Mucosa of rectum (tissue), 2 donors: ENCODE measurements at regions not wholly inside any gene's neighbourhood (a gene's known extent, or its start where the extent isn't known, plus 50 kb on each side); places are given as distances from the start of the nearest gene placed in this dataset.

ENCODE experiments used
- H3K27ac ChIP-seq, 2 donors: one replicate each; pipeline ENCODE4 v1.7.0; 2013; ENCODE audit warnings: inconsistent platforms in 2 of 2, low read depth in 2 of 2, low read length in 2 of 2
- H3K27me3 ChIP-seq, 2 donors: one replicate each; pipeline ENCODE4 v1.7.0; 2013; ENCODE audit warnings: low read length in 2 of 2; ENCODE audit not compliant: control insufficient read depth in 2 of 2, insufficient read depth in 2 of 2
- H3K36me3 ChIP-seq, 2 donors: one replicate each; pipeline ENCODE4 v1.7.0; 2013; ENCODE audit warnings: low read length in 2 of 2; ENCODE audit not compliant: control insufficient read depth in 2 of 2, insufficient read depth in 2 of 2
- H3K4me1 ChIP-seq, 2 donors: one replicate each; pipeline ENCODE4 v1.7.0; 2013; ENCODE audit warnings: low read length in 2 of 2, mild to moderate bottlenecking in 1 of 2; ENCODE audit not compliant: control insufficient read depth in 2 of 2, insufficient read depth in 2 of 2
- H3K4me3 ChIP-seq, 2 donors: one replicate each; pipeline ENCODE4 v1.7.0; 2013; ENCODE audit warnings: low read length in 2 of 2
- H3K9ac ChIP-seq, 2 donors: one replicate each; pipeline ENCODE4 v1.7.0; 2013; ENCODE audit warnings: low read length in 2 of 2, low read depth in 1 of 2, mild to moderate bottlenecking in 1 of 2
- H3K9me3 ChIP-seq, 2 donors: one replicate each; pipeline ENCODE4 v1.7.0; 2013; ENCODE audit warnings: low read length in 2 of 2; ENCODE audit not compliant: control insufficient read depth in 2 of 2
- donor health status: healthy.
- donor health status: Normal muscosa, but diverticular disease.

DNA sequence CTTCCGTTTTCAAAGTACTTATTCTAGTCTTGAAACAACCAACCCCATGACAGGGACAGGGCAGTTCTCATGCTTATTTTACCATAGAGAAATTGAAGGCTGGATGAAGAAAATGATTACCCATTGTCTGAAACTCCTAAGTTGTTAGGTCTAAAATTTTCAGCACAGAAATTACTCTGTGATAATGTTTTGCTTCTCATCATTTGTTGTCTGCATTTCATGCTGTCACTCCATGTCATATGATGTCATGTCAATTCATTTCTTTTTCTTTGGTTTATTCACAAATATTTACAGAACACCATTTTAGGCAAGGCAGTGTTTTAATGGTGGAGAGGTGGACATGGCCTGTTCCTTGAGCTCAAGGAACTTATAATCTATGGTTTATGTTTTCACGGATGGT is 98.2 kb upstream of the RASGRP1 start:
- H3K4me1 ChIP-seq = no peaks in the 10 kb centered on the region

DNA sequence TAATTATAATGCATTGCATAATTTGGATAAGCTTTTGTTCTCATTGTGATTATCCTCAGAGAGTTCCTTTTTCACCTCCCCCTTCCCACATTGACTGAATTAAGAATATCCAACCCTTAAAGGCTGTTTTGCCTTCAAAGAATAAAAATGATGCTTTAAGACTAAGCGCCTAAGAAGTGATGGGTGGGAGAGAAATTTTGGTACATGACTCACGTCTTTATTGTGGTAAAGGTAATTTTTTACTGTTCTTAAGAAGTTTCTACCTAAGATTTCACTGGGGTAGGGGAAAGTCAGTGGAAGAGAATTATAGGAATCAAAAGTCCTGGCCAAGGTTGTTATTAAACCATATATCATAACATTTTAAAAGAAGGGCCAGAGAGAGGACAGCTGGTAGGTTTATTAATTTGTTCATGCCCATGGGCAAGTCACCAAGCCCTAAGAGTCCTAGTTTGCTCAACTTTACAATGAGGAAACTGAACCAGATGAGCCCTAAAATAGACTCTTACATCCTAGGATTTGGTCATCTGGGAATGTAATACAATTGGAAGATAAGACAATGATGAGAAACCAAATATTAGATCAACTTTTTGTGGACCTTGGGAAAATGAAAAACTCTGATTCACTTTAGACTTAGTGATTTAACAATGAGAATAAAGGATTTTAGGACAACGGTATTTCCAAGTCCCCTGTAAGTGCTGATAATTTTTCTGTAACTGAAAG is 101.1 kb upstream of the RASGRP1 start:
- H3K9me3 ChIP-seq = no peaks in the 10 kb centered on the region
- H3K36me3 ChIP-seq = no peaks in the 10 kb centered on the region
- H3K4me1 ChIP-seq = no peaks in the 10 kb centered on the region
- H3K27ac ChIP-seq = no peak overlapping the region
- H3K4me3 ChIP-seq = no peak overlapping the region
- H3K9ac ChIP-seq = no peak overlapping the region
- H3K27me3 ChIP-seq = no peaks in the 10 kb centered on the region

More for the DNA sequence above, 98.2 kb upstream of the RASGRP1 start:
- Histone ChIP-seq H3K9me3 (no peaks in the 10 kb centered on the region), H3K4me3 (no peak overlapping the region), H3K36me3 (no peaks in the 10 kb centered on the region), H3K9ac (no peak overlapping the region), H3K27ac (no peak overlapping the region), H3K27me3 (no peaks in the 10 kb centered on the region)

DNA sequence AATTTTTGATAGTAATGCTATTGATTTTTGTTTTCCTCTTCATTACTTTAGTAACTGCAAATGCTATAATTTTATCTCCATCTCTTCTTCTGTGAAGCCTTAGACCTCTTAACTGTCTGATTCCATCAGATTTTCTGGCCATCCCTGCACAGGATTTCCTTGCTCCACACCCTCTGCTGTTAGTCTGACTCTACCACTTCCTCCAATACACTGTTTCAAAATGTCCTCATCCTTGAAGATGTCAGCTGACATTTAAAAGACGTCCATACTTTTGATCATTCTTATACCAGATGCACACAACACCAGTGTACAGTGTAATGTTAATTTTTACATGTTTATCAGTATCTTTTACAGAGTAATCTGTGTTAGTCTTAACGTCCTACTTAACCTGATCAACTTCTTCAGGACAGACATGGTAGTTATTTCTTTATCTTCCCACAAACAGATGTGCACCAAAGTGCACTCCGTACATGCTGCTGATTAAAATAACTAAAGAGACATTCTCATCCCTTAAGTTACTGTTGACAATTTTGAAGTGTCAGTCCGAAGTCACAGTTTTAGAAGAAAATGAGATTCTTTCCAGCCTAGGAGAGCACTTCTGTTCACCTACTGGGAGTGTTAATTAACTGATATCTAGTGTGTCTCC is 102.4 kb upstream of the RASGRP1 start:
- Histone ChIP-seq H3K36me3 (no peaks in the 10 kb centered on the region), H3K27me3 (no peaks in the 10 kb centered on the region), H3K4me1 (no peaks in the 10 kb centered on the region), H3K27ac (no peak overlapping the region), H3K9ac (no peak overlapping the region), H3K9me3 (no peaks in the 10 kb centered on the region), H3K4me3 (no peak overlapping the region)

DNA sequence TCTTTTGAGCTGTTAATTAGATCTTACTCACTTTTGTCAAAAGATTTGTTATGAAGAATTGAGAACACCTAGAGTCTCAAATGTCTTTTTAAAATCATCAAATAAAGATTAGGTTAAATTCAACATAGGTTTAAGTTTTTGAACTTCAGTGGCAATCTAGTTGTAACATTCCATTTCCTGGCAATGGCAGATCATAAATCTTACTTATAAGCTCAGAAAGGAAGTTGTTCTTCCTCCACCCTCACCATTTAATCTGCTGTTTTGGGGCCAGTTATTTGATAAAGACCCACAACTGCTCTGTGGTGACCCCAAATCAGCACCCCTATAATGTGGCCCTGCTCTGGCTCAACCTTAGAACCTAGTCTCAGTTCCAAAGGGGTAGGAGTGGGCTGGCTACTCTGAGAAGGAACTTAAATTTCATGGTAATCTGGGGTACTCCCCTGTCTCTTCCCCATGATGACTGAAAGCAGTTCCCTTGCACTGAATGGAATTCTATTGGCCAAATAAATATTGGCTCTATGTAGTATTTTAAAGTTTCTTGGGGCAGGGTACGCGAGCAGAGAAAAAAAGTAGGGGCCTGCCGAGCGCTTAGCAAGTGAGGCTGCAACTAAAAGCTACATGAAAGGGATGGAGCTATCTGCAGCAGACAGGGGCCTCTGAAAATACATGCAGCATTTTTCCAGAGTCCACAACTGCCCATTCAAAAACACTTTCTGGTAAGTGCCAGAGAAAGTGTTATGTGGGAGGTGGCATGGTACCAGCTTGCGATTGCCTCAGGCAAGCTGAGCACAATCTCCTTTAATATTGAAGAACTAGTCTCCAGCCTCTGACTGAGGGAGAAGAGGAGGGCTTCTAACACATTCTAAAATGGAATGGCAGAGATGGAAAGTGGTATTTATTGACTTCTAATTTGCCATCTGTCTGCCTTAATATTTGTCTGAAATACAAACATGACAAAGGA is 103.6 kb upstream of the RASGRP1 start:
- no peaks in the 10 kb centered on the region for H3K4me1 ChIP-seq
- no peak overlapping the region for H3K27ac ChIP-seq

DNA sequence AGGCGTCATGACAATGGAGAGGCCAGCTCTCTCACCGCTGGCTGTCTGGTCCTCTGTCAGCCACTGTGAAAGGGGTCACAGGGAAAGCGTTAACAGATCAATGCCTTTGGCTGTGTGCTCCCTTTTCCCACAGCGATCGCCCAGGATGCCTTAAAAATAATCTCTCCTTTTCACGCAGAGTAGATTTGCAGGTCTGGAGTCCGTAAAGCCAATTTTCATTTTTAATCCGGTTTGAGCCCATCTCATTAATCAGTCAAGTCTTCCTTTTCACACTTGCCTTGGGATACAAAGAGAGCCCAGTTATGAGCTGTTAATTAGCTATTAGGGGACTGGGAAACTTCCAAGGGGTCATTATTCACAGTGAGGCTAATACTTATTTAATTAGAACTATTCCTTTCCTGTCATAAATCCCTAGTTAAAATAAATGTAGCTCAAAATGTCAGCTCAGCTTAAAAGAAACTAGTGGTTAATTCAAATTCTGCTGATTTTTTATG is 104.3 kb upstream of the RASGRP1 start:
- H3K9ac ChIP-seq = no peak overlapping the region
- H3K27me3 ChIP-seq = no peaks in the 10 kb centered on the region
- no peaks in the 10 kb centered on the region for H3K9me3 ChIP-seq
- H3K4me1 ChIP-seq = peaks cover 0 to 2% of the 10 kb centered on the region in 2 donors
- H3K4me3 ChIP-seq = no peak overlapping the region
- no peak overlapping the region for H3K27ac ChIP-seq
- H3K36me3 ChIP-seq = no peaks in the 10 kb centered on the region

More for the DNA sequence above, 103.6 kb upstream of the RASGRP1 start:
- Histone ChIP-seq H3K9me3 (no peaks in the 10 kb centered on the region), H3K27me3 (no peaks in the 10 kb centered on the region), H3K36me3 (no peaks in the 10 kb centered on the region), H3K4me3 (no peak overlapping the region), H3K9ac (no peak overlapping the region)

DNA sequence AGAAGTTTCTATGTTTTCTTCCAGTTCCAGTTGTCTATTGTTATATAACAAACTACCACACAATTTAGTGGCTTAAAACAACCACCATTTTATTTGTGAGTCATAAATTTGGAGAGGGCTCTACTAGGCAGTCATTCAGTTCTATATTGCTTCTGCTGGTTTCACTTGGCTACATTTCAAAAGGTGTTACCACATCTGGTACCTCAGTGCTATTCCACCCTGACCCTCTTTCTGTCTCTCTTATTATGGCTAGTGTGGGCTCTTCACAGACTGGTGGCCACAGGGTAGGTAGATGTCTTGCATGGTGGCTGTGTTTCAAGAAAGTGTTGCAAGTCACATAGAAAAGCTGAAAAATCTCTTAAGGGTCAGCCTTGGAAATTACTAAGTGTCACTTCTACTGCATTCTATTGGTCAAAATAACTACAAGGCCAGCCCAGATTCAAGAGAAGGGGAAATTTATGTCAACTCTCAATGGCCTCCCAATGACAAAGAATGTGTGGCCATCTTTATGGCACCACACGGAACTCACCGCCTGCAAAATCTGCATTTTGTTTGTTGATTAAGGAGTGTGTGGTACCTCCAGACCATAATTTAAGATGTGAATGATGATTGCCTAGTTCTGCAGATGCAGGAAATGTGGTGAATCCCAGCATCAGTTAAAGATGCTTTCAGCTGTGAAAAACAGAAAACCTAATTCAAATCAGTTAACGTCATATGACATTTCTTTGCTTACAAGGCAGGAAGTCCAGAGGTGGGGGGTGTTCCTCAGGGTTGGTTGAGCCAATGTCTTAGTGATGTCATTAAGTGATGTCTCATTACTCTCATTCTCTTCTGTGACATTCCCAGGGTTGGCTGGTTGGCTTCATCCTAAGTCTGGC is 105.8 kb upstream of the RASGRP1 start:
- Histone ChIP-seq H3K9me3 (no peaks in the 10 kb centered on the region), H3K36me3 (no peaks in the 10 kb centered on the region), H3K9ac (no peak overlapping the region), H3K27me3 (no peaks in the 10 kb centered on the region), H3K4me1 (peaks cover 0 to 2% of the 10 kb centered on the region in 2 donors), H3K27ac (peak overlapping the region; percentile 28 to 49), H3K4me3 (no peak overlapping the region)

DNA sequence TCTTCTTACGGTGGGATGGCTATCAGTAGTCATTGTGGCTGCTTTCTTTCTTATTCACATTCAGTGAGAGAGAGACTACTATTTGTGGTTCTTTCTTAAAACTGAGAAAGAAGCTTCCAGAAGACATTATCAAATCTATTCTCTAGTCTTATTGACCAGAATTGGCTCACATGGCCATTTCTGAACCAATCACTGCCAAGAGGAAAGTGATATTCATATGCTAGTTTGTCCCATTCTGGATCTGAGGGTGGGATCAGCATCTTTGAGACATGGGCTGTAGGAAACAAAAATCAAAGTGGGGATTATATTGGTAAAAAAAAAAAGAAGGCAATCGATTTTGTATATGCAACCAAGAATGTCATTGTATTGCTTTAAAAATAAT is 106.4 kb upstream of the RASGRP1 start:
- no peaks in the 10 kb centered on the region for H3K36me3 ChIP-seq
- no peaks in the 10 kb centered on the region for H3K27me3 ChIP-seq
- H3K4me3 ChIP-seq = no peak overlapping the region
- H3K4me1 ChIP-seq = peaks cover 0 to 2% of the 10 kb centered on the region in 2 donors
- peak overlapping the region; percentile 28 to 49 for H3K27ac ChIP-seq
- H3K9me3 ChIP-seq = no peaks in the 10 kb centered on the region
- H3K9ac ChIP-seq = no peak overlapping the region

DNA sequence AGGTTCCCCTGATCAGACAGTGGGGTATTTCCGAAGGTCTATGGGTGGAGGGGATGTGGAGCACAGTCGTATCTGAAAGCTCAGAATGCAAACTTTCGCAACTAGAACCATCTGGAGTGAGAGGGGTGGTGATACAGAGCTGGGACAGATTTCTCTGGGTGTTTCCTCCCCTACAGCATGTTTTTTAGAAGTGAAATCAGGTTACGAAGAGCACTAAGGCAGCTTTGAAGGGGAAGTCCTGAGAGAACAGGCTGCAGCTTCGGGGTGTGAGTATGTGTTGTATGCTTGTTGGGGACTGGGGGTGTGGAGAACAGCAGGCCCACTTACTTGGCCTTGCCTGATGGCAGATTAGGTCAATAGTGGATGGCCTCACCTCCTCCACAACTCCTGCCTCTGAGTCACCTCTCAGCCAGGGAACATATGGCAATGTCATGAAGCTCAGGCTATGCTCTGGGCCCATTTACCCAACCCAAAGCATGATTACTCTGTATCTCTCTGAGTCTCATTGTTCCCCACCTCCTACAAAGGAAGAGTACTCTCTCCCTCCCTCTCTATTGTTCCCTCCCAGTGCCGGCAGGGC is 107.2 kb upstream of the RASGRP1 start:
- Histone ChIP-seq H3K27me3 (no peaks in the 10 kb centered on the region), H3K9me3 (no peaks in the 10 kb centered on the region), H3K36me3 (no peaks in the 10 kb centered on the region), H3K27ac (peak overlapping the region in 1 of 2 donors; percentile 52), H3K4me3 (no peak overlapping the region), H3K9ac (no peak overlapping the region), H3K4me1 (peaks cover 0 to 2% of the 10 kb centered on the region in 2 donors)

DNA sequence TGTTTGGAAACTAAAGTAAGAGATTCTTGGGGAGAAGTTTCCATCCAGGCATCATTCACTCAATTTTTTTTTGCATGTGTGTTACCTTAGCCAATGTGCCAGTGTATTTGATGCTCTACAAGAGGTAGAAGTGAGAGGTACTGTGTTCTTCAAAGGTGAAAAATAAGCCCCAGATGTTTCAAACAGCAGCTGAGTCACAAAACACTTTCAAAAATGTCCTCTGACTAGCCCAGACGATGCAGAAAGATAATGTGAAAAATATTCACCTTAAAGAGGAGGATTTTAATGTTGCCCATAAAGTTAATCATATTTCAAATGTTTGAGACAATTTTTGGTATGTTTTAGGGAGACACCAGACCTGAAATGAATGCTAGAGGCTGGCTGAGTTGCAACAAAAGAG is 107.7 kb upstream of the RASGRP1 start:
- Histone ChIP-seq H3K27ac (peak overlapping the region in 1 of 2 donors; percentile 52), H3K36me3 (no peaks in the 10 kb centered on the region), H3K9me3 (no peaks in the 10 kb centered on the region), H3K27me3 (no peaks in the 10 kb centered on the region), H3K9ac (no peak overlapping the region), H3K4me1 (peaks cover 0 to 2% of the 10 kb centered on the region in 2 donors), H3K4me3 (no peak overlapping the region)
